HT1080 (cell line): ENCODE measurements at regions not wholly inside any gene's neighbourhood (a gene's known extent, or its start where the extent isn't known, plus 50 kb on each side); places are given as distances from the start of the nearest gene placed in this dataset.

Experiments used
- DNase-seq: peaks from one replicate; pipeline ENCODE4 v3.0.0-alpha.2; 2015; ENCODE audit warnings: low read depth

DNA sequence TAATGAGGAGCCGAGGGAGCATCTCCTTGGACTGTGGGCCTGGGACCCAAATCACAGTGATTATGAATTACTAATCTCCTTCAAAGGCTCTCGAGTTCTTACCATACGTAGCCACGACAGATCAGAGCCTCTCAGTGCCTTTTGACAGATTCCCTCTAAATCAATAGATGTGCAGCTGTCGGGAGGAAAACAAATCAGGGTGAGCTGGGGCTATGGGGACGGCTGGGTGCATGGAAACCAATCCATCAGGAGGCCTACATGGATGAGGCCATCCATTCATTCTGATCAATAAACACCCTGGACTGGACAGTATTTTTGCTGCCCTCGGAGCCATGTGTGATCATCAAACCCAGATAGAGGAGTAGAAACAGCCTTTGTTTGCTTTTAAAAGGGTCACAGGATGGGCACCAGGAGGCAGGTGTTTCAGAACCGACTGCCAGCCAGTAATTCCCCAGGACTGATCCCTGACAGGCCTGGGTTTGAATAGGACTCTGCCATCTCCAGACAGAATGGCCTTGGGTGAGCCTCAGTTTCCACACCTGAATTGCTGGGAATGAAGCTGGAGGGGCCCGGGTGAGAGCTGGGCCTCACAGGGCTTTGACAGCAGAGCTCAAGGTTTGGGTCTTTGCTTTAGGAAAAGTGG is 532.8 kb downstream of the MATN1 start:
- DNase-seq: no peak

DNA sequence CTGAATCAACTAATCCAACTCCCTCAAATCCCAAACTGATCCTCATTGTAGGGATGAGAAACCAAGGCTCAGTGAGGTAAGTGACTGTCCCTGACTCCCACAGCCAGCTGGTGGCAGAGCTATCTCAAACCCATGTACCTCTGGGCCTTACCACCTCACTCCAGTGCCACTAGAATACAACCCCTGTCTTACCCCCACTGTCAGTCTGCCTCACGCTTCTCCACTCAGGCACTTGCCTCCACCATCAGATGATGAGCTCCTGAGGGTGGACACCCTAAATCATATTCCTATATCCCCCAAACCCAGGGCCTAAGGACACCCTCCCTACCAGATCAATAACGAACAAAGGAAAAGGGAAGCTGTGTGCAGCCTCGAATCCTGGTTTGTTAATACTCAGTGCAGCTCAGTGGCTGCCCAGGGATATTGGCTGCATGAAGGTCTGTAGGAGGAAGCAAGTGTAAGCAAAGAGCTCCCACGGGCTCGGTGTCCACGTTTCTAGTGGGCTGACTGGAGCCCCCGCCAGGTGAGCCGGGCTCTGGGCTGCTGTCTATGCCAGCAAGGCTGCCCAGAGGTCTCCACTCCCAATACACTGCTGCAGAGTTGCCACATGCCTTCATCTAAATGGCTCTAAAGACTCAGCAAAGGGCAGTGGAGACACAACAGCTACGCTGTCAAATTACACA is 533.4 kb downstream of the MATN1 start:
- DNase-seq: no peak

DNA sequence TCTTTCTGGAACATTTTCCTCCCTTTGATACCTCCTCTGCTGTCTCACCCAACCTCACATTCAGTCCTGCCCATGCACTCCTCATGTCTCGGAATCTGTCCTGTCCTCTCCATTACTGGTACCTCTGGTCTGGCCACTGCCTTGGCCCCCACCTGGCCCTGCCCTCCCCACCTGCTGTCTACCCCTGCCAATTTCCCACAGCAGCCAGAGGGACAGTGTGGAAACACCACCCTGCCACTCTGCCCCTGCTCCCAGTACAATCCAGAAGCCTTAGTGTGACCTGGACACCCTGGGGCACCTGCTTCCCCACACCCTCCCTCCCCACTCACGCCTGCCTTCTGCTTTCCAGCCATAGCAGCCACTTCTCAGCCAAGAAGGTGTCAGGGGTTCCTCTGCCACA is 534.4 kb downstream of the MATN1 start:
- no peak for DNase-seq

DNA sequence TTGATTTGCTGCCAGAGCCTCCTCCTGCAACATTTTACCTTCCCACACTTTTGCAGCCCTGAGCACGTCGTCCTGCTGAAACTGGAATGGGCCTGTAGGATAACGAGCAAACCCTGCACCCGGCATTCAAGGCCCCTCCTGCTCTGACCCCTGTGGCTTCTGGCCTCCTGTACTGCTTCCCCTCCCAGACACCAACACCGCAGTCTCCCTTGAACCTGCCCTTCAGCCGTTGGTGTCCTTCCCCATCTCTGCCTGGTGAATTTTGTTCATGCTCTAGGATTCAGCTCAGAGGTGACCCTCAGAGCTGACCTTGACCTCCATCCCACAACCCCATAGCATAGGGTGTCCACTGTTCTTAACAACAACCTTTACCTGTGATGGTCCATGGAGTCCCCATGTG is 535.1 kb downstream of the MATN1 start:
- no peak for DNase-seq

DNA sequence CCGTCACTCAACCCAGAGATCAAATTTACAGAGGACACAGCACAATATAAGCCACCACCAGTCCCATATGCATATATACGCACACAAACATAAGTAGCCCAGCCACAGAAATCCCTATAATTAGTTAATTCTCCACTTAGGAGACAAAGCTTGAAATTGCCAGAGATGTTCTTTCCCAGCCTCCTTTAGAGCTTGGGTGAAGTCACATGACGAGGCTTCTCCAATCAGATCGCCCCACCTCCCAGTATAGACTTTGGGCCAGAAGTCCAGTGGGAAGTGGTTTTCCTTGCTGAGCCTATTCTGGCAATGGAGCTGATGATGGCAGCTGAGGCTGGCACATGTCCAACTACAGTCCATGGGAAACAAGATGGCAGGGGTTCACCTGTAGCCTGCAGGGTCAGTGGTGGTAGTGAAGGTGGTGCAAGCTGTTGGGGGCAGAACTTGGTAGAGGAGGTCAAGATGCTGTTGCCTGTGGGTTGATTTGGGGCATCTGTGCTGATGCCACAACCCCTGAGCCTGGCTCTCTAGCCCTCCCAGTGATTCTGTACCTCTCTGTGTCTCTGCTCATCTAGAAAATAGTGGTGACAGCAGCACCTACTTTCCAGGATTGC is 535.9 kb downstream of the MATN1 start:
- no peak for DNase-seq

DNA sequence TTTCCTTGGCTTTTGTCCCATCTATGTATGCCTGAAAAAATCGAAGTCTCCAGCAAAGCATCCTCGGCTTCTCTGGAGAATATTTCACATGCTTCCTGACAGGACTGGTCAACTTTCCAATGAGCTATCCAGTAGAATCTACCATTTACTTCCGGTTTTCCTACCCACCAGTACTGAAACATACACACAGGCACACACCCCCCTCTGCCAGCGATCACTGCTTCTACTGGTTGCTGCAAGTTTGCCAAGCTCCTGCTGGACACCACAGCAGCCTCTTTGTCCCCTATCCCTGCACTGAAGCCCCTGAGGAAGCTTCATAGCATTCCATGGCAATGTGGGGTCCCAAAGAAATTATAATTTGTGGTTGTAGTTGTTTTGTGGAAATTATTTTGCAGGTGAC is 536.8 kb downstream of the MATN1 start:
- DNase-seq: no peak

DNA sequence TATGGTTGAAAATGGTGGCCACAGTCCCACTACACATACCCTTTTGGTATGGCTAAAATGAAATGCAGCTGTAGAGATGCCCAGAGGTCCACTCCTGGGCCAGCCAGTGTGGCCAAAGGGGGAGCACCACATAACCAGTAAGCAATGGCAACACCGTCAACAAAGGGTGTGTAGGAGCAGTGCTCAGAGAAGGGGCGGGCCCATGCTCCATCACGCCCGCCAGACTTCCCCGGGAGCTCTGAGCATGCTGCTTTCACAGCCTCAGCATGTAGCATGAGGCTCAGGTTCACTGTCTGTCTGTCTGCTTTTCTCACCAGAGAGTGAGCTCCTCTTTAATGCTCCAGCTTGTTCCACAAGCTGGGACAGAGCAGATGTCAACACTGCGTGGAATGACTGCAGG is 537.6 kb downstream of the MATN1 start:
- DNase-seq: no peak

DNA sequence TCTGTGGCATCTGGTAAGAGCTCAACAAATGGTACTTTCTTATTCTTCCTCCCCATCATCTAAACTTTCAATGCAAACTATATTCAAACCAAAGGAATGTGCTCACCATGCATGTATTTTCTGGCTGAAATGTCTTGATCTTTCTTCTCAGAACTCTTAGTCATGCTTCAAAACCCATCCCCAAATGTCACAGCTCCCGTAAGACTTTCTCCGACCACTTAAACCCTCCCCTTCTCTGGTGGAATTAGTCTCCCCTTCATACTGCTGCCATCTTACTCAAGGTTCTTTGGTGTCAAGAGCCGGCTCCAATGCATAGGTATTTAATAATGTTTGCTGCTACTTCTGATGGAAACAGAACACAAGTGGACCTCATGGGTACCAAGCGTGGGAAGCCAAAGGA is 538.1 kb downstream of the MATN1 start:
- no peak for DNase-seq

DNA sequence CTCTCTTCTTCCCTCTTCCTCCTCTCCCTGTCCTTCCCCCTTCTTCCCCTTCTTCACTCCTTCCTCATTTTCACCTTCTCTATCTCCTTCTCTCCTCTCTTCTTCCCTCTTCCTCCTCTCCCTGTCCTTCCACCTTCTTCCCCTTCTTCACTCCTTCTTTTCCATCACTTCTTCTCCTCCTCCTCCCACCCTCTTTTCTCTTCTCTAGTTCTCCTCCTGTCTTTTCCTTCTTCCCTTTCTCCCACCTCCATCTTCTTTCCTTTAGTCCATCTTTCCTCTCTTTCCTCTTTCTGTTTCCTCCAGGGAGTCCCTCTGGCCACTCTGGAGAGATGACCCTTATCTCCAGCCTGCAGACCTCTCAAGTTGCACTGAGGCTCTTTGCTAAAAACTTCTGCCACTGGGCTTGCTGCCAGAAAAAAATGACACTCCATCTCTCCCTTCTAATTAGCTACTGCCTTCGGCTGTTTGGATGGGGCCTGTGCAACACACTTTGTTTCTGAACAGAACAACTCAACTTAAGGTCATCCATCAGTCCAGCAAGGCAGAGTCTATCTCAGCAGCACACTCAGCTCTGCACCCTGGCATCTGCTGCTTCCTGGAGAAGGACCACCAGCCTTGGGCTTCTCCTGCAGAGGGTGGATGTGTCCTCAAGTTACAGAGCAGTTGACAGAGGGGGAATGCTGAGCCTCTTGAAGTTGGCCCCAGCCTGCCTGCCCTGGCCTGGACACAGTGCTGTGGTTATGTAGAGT is 538.8 kb downstream of the MATN1 start:
- DNase-seq: no peak

DNA sequence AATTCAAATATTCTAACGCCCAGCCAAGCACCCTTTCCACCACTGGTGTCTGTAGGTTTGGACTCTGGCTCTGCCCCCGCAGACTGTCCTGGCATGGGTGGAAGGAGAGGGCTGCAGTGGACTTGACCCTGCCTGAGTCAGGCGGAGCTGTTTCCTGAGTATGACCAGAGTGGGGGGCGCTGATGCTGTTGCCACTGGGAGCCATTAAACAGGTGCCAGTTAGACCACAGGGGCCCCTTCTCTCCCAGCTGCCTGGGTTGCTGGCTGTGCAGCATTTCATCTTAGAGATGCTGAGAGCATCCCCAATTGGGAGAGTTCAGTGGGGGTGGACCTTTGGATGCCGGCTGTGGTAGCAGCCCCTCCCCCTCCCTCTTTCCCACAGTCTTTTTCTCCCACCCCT is 539.5 kb downstream of the MATN1 start:
- DNase-seq: no peak

DNA sequence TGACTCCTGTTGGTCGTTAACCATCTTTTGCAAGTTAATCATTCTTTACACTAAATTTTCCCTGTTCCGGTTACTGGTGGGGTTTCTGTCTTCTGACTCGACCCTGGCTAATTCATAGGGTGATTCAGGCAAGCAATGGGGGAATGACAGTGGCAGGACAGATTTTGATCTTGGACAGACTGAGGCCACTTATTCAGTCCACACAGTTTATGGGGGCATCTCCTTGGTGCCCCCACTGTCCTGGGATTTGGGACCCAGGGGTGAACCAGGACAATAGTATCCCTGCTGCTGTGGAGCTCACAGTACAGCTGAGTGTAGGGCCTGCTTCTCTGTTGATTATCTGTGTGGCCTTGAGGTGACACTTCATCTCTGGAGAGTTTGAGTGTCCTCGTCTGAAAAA is 540.4 kb downstream of the MATN1 start:
- no peak for DNase-seq

DNA sequence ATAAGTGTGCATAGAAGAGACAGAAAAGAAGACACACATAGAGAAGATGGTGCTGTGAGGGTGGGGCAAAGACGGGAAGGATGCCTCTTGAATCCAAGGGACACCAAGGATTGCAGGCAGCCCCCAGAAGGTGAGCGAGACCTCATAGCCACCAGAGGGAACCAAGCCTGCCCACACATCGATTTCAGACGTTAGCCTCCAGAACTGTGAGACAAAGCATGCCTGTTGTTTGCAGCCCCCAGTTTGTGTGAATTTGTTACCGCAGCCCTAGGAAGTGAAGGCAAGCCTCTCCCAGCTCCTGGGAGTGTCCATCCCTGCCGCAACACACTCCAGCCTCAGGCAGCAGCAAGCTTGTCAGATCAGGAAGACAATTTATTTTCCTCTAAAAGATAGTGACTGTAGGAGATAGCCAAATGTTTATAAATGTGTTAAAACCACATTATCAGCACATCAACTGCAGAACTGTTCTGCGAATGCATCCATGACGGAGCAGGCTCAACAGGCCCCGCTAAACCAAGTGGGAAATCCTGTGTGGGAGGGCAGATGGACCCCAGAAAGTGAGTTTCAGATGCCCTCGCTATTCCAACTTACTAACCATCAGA is 543.3 kb downstream of the MATN1 start:
- DNase-seq: no peak

DNA sequence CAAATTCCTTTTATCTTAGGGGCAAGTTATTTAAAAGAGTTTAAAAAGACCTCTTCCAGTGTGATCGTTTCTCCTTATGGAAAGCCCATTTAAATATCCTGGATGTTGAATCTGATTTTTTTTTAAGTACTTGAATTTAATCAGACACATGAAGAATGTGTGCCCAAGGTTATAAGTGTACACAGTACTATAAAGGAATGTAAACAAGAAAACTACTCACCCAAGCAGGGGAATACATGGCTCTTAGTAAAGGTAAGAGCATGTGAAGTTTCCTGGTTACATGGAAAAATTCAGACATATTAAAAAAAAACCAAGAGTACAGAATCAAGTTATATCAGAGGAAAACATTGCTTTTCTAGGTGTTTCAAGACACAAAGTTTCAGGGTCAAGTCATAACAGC is 546.9 kb downstream of the MATN1 start:
- DNase-seq: no peak

DNA sequence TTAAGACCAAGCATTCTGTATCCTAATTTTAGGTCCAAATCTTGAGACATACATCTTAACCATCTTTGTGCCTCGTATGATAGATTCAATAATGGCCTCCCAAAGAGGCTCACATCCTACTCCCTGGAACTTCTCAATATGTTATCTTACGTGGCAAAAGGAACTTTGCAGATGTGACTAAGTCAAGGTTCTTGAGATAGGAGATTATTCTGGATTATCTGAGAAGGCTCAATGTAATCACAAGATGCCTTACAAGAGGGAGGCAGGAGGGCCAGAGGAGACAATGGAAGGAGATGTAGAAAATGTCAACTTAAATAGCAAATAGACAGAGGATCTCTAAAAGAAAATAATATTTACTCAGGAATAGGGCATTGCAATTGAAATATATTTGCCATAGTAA is 548.9 kb downstream of the MATN1 start:
- no peak for DNase-seq

DNA sequence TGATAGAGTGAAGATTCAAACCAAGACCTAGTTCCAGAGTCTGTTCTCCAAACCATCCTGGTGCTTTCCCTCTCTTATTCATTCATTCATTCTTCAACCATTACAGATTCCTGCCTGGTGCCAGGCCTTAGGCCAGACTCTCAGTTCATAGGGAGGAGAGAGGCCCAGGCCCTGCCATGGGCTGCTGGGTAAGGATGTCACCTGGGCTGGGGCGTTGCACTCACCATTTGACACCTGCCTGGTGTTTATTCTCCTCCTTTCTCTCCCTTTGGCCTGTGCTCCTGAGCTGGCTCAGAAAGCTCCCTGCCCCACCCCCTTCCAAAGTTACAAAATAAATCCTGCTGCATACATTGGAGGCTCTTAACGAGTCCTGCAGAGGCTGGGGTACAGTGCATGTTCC is 549.8 kb downstream of the MATN1 start:
- DNase-seq: no peak

DNA sequence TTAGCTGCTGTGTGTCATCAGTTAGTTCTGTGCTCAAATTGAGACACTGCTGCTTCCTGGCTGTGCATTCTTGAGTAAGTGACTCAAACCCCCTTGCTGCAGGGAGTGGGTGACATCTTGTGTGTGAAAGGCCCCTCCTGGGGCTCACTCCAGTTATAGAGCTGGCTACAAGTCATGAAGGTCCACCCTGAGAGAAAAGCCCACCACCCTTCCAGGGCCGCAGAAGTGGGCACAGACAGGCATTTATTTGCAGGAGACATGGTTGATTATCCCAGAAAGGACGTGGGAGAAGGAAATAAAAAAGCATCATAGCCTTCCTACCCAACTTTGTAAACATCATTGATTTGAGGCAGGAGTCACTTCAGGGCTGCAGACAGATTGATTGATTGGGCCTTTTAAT is 550.6 kb downstream of the MATN1 start:
- no peak for DNase-seq

DNA sequence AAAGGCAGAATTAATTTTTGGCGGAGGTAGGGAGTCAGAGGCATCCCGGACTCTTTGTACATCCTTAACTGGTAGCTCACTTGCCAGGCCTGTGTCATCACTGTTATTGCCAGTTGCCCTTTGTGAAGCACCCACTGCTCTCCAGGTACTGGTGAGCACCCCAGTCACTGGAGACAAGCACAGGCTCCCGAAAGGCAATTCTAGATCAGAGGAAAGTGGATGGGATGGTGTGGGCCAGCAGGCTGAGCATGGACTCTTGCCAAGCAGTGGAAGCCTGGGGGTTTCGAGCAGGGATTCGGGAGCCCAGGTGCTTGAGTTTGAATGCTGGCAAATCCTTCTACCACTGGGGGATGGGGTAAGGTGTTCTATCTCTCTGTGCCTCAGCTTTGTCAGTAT is 551.1 kb downstream of the MATN1 start:
- no peak for DNase-seq

DNA sequence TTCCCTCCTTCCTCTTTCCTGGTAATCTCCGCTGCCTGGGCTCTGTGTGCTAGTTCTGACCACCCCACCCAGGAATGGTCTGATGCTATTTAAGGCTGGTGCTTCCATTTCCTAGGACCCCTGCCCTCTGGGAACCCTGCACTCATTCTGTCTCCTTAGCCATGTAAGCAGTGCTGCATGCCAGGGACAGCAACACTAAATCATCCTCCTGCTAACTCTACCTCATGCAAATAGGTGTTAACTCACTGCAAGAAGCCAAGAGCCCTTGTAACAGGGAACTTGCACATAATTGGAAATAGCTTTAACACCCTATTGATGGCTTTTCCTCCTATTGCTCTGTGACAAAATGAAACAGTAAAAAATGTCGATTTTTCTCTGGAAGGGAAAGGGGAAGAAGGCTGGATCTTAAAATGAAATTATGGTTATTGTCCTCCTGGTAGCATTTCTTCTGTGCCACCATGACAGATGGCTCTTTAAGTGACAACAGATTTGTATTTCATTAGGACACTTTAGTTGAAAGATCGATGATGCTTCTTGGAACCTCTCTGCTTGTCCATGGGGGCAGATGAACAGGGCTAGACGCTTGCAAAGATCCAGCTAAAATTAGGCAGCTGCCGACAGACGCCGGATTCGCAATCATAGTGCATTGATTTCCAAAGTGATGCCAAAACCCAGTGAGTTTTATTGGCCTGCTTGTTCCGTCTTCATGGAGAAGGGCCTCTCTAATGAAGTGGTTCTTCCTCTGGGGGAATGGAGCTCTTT is 551.7 kb downstream of the MATN1 start:
- no peak for DNase-seq

DNA sequence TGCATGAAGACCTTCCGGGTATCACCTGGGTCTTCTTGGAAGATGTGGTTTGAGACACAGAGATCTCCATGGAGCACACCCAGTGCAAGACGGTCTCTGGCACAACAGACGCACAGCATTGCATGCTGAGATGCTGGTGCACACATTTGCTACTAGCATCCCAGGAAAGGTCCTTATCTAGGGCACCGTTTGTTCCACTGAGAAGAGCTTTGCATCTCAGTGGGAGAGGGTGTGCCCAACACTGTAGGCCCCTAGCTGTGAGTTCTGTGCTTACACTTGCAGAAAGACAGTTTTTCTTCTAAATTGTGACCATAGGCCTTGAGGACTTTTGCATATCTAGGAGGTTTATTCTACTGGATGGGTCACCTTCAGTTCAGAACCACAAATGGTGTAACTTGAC is 554.1 kb downstream of the MATN1 start:
- no peak for DNase-seq

DNA sequence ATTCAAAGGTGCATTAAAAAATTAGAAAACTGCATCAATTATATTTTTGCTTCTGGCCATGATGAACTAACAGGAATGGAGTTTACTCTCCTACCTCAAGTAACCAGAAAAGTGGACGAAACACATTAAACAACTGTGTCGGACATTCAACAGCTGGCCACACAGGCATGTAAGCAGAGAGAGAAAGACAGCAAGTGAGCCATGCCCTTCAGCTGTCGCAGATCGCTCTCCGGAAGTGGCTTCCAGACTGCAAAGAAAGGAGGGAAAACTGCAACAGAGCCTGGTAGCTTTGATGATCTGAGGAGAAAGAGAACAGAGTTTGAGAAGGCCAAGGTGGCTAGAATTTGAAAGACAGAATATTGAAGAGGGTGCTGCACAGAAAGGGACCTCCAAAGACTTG is 557.2 kb downstream of the MATN1 start:
- DNase-seq: no peak

DNA sequence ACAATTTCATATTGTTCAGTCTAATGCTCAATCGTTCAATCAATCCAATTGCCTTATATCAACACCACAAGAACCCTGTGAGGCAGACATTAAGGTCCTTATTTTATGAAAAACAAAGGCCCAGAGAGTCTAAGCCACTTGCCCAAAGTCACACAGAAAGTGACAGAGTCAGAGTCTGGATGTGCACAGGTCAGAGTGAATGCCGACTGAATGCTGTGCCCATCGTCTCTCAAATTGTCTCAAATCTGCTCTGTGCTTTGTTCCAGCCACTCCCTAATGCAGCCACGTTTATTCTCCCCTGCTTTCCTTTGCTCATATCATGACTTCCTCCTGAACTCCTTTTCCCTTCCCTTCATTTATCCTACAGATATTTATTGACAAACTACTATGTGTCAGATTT is 558.3 kb downstream of the MATN1 start:
- DNase-seq: no peak
